Endothelial cell of umbilical vein (primary cell): ENCODE measurements at regions not wholly inside any gene's neighbourhood (a gene's known extent, or its start where the extent isn't known, plus 50 kb on each side); places are given as distances from the start of the nearest gene placed in this dataset.

ENCODE experiments used
- EZH2 ChIP-seq: IDR thresholded peaks from 2 replicates; pipeline ENCODE4 v1.6.1; 2012; ENCODE audit warnings: borderline replicate concordance, low read depth, mild to moderate bottlenecking, moderate library complexity, low read length, inconsistent platforms; ENCODE audit not compliant: severe bottlenecking
- GATA2 ChIP-seq: IDR thresholded peaks from 2 replicates; pipeline ENCODE4 v1.7.0; 2011; ENCODE audit warnings: low read depth, mild to moderate bottlenecking, moderate library complexity, mixed read lengths, low read length; ENCODE audit not compliant: insufficient read length, insufficient read depth
- JUN ChIP-seq: IDR thresholded peaks from 2 replicates; pipeline ENCODE4 v1.6.1; 2011; ENCODE audit warnings: borderline replicate concordance, low read depth; ENCODE audit not compliant: insufficient read length, insufficient read depth
- MYC ChIP-seq: IDR thresholded peaks from one replicate; pipeline ENCODE4 v1.6.1; 2011; ENCODE audit warnings: mild to moderate bottlenecking, low read depth, low read length
- POLR2A ChIP-seq: IDR thresholded peaks from 2 replicates; pipeline ENCODE4 v1.6.1; 2012; ENCODE audit warnings: low read depth, mild to moderate bottlenecking, control low read depth, low read length
- POLR2AphosphoS5 ChIP-seq: IDR thresholded peaks from 2 replicates; pipeline ENCODE4 v1.6.1; 2012; ENCODE audit warnings: low read depth, mild to moderate bottlenecking, control low read depth, low read length, moderate library complexity; ENCODE audit not compliant: insufficient read depth
- TF ChIP-seq, protein P1 (sequence below), 2 donors: IDR thresholded peaks; 1 replicate in 1 of 2; 2 replicates in 1 of 2; pipeline ENCODE4 v1.5.1; 2011; ENCODE audit warnings: low read length in 2 of 2, mild to moderate bottlenecking in 2 of 2, moderate library complexity in 2 of 2, control low read depth in 1 of 2, inconsistent platforms in 1 of 2, low read depth in 1 of 2; ENCODE audit not compliant: insufficient read depth in 1 of 2; ENCODE audit errors: extremely low read depth in 1 of 2
- TF ChIP-seq, protein P2 (sequence below): IDR thresholded peaks from 2 replicates; pipeline ENCODE4 v1.6.1; 2011; ENCODE audit not compliant: insufficient read depth, insufficient read length

DNA sequence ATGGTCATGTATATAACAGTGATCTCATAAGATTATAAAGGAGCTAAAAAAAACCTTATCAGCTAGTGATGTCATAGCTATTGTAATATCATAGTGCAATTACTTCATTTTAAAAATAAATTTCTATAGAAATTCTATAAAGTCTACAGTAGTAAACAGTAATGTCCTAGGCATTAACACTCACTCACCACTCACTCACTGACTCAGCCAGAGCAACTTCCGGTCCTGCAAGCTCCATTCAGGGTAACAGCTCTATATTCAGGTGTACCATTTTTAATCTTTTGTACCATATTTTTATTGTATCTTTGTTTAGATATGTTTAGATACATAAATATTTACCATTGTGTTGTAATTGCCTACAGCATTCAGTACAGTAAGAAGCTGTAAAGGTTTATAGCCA, 524.4 kb upstream of the CDH5 start:
- TF ChIP-seq, protein P1, sequence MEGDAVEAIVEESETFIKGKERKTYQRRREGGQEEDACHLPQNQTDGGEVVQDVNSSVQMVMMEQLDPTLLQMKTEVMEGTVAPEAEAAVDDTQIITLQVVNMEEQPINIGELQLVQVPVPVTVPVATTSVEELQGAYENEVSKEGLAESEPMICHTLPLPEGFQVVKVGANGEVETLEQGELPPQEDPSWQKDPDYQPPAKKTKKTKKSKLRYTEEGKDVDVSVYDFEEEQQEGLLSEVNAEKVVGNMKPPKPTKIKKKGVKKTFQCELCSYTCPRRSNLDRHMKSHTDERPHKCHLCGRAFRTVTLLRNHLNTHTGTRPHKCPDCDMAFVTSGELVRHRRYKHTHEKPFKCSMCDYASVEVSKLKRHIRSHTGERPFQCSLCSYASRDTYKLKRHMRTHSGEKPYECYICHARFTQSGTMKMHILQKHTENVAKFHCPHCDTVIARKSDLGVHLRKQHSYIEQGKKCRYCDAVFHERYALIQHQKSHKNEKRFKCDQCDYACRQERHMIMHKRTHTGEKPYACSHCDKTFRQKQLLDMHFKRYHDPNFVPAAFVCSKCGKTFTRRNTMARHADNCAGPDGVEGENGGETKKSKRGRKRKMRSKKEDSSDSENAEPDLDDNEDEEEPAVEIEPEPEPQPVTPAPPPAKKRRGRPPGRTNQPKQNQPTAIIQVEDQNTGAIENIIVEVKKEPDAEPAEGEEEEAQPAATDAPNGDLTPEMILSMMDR (IDR thresholded peaks at IDR 0.05; ENCODE audit: extremely low read depth in 1 of 2, insufficient read depth in 1 of 2, low read depth in 1 of 2, low read length in 2 of 2): no peak
- no peak for TF ChIP-seq EZH2
- TF ChIP-seq POLR2A: no peak
- no peak for TF ChIP-seq POLR2AphosphoS5
- TF ChIP-seq, protein P2, sequence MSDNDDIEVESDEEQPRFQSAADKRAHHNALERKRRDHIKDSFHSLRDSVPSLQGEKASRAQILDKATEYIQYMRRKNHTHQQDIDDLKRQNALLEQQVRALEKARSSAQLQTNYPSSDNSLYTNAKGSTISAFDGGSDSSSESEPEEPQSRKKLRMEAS: no peak
- no peak for TF ChIP-seq MYC
- no peak for TF ChIP-seq JUN
- TF ChIP-seq GATA2: no peak
